GM18499 (cell line): ENCODE measurements at regions not wholly inside any gene's neighbourhood (a gene's known extent, or its start where the extent isn't known, plus 50 kb on each side); places are given as distances from the start of the nearest gene placed in this dataset.

Experiments used
- ATAC-seq: cut with Tn5 transposase; IDR thresholded peaks from one replicate; pipeline ENCODE4 v1.9.1; 2021; ENCODE audit warnings: moderate number of reproducible peaks; ENCODE audit not compliant: insufficient read depth, unreplicated experiment

DNA sequence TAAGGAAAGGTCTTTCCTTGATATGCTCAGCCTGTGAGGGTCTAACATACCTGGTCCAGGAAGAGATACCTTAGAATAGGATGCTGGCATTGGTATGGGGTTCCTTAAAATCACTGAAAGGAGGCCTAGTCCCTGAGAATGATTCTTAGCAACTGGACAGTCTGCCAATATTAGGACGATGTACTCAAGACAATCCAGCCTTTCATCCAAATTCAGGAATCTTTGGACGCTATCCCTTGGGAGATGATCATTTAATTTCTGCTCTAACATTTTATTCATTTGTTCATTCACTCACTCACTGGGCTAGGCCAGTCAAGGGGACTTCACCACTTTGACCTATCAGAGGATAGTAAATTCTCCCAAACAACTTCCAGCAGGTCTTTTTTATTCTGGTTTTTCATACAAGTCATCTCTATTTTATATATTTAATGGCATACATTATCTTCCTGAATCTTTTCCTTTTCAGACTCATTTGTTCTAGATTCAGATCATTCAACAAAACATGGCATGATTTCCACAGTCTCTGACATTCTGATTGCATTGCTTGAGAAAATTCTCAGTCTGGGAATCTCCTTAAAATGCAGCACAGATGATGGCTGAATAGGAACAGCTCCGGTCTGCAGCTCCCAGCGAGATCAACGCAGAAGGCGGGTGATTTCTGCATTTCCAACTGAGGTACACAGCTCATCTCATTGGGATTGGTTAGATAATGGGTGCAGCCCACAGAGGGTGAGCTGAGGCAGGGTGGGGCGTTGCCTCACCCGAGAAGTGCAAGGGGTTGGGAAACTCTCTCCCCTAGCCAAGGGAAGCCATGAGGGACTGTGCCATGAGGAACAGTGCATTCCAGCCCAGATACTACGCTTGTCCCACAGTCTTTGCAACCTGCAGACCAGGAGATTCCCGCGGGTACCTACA is 118.0 kb upstream of the PRICKLE1 start:
- no peak for ATAC-seq

DNA sequence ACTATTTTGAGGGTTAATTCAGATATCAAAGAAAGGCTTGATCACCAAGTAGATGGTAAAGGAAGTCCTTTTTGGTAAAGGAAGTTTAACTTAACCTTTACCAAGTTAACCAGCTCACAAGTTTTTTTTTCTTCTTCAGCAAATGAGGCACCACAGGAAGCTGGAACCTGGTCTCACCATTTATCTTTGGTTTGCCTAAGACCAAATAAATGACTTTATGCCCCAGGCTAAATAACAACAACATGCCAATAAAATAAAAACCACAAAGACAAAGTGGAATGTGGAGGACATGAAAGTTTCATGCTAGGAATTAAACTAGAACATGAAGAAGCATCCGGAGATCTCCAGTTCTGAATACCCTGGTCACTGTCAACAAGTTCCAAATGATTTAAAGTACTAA is 116.8 kb upstream of the PRICKLE1 start:
- ATAC-seq: no peak

DNA sequence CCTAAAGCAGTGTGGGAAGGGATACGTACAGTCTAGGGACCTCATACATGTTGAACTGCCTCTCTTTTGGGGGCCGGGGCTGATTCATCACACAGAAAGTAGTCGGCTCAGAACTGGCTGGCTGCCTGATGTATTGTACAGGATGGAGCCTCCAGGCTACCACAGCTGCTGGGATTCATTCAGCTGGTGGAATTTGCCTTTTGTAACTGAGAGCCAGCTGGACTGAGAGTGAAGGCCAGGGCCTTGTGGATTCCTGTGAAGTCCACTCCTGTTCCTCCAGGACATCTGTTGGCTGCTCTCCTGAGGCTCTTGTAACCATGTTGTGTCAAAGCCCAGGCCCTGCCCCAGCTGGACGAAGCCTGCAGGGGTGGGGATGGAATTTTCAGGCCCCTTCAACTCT is 116.3 kb upstream of the PRICKLE1 start:
- ATAC-seq: no peak

DNA sequence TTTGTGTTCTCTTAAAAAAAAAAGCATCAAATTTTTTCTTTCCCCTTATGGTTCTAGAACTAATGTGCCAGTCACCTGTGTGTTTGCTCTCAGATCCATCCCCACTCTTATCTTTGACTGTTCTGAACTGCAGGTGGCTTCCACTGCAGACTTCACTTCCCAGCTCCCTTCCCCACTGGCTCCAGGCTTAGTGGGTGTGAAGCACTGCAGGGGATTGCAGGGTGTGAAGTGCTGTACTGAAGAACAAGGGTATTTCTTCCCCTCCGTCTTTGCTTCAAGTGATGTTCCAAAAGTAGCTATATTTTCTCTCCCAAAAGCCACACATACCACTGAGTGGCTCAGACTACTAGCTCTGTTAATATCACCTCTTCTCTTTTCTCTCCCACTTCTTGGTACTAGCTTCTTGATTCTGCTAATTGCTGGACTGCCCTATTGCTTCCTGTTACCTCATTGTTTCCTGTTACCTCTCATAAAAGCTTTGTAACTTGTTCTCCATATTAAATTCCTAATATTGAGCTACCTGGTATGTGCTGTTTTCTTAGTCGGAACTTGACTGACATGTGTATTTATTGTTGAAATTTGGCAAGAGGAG is 115.4 kb upstream of the PRICKLE1 start:
- ATAC-seq: no peak

DNA sequence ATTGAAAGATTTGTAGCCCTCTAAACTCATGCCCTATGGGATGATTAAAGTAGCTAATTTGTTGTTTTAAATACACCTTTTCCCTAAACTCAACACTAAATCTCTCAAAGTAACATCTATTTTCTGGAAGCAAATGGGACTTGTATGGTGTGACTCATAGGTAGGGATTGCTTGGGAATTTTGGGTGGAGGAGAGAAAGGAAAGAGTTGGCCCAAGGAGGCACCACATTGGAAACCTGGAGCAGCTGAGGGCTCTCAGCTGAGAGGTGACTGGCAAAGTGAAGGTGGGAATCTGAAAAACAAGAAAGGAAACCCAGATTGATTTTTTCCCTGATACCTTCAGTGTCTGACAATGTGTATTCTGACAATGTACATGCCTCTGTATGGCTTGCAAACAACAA is 114.8 kb upstream of the PRICKLE1 start:
- no peak for ATAC-seq

DNA sequence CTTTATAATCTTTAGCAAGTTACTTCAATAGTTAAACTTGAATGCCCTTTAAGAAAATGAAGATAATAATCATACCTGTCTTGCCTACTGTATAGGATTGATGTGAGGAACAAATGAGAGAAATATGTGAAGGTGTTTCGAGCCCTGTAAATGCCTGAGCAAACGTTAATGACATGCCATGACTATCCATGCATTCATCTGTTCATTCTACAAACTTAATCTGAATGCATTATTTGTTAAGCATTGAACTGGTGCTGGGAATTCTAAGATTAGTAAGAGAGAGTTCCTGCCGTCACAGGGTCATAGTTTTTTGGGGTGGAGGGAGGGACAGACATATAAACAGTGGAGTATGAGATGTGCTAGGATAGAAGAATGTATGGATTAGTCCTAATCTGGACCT is 111.5 kb upstream of the PRICKLE1 start:
- no peak for ATAC-seq

DNA sequence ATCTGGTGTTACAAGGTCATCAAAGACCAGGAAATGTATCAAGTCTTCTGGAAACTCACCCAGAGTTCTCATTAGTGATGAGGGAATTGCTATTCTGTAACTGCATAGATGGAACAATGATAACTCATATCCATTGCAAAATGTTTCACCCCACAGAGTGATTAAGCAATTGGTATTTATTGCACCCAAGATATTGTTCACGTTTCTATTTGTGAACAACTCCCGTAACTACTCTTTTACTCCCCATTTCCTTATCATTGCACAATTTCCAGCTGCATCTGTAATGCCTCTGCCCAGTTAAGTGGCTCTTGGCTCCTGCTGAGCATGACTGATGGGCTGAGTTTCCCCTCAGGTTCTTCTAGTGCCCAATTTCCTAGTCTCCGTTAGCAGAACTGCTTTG is 108.7 kb upstream of the PRICKLE1 start:
- no peak for ATAC-seq

DNA sequence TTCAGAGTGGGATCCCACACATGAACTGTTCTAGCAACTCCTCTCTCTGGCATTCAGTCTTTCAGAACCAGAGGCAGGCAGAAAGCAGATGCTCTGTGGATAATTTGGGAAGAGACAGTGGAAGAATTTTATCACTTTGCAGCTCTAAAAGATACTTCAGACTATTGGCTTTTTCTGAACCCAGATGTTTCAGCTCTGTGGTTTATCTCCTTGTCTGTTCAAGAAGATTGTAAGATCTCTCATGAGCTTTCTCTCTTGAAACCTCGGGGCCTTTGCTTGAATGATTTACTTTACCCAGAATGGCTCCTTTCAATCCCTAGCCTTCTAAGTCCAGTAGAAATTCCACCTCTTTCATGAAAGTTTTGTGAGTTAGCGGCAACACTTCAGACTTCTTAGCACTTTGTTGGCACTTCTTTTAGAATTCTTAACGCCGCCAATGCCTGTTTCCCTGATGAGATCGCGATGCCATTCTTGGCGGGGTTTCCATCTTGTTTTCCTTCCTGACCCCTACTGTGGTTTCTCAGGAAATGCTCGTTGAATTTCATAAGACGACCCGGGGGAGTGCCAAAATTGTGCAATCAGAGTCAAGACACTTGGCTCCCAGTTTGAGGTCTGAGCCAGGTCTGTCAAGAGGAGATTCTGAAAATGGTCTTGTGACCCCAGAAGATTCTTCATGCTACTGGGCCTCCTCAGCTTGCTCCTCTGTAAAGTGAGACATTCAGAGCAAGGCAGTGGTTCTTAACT is 107.0 kb upstream of the PRICKLE1 start:
- ATAC-seq: no peak

DNA sequence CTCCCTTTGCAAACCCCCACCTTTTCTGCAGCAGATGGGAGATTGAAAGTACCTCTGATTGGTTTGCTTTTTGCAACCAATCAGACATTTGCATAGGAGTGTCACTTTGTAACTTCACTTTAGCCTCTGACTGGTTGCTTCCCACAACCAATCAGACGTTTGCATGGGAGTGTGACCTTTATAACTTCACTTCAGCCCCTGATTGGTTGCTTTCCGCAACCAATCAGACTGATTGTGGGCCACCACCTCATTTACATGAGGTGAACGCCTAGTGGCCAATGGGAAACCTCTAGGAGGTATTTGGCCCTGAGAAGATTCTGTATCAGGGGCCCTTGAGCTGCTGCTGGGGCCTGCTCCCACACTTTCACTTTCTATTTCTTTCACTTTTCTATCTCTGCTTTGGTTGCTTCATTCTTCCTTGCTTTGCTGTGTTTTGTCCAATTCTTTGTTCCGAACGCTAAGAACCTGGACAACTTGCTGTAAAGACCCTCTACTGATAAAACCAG is 106.0 kb upstream of the PRICKLE1 start:
- no peak for ATAC-seq

DNA sequence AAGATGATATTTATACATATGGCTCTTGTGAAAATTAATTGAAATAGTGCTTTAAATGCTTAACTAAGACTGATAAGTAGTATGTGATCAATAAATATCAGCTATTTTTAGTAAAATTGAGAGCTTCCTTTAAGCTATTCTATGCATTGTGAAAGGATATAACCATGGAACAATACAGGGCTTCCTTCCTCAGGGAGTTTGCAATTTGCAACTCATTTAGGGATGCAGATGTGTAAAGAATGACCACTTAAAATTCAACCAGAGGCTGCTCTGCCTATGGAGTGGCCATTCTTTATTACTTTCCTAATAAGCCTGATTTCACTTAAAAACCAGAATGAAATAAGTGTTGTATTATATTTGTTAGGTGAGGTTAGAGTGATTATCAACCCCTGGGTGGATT is 103.2 kb upstream of the PRICKLE1 start:
- ATAC-seq: no peak

DNA sequence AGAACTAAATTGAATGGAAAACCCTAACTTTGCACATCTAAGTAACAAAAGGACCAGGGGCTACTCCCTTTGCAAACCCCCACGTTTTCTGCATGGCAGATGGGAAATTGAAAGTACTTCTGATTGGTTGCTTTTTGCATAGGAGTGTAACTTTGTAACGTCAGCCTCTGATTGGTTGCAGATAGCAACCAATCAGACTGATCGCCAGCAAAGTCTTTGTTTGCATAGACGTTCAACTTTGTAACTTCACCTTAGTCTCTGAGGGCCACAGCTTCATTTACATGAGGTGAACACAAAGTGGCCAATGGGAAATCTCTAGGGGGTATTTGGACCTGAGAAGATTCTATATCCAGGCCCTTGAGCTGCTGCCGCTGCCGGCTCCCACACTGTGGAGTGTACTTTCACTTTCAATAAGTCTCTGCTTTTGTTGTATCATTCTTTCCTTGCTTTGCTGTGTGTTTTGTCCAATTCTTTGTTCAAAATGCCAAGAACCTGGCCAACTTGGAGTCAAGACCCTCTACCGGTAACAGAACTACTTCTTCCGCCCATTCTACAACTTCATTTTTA is 102.5 kb upstream of the PRICKLE1 start:
- no peak for ATAC-seq

DNA sequence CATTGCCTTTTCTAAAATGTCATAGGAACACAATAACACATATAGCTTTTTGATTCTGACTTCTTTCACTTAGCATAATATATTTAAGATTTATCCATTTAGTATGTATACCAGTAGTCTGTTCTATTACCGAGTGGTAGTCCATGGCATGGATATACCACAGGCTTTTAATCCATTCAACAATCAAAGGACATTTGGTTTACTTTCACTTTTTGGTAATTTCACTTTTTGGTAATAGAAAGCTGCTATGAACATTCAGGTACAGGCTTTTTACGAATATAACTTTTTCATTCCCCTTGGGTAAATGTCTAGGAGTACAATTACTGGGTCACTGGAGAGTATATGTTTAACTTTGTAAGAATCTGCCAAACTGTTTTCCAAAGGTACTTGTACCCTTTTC is 100.7 kb upstream of the PRICKLE1 start:
- ATAC-seq: no peak

DNA sequence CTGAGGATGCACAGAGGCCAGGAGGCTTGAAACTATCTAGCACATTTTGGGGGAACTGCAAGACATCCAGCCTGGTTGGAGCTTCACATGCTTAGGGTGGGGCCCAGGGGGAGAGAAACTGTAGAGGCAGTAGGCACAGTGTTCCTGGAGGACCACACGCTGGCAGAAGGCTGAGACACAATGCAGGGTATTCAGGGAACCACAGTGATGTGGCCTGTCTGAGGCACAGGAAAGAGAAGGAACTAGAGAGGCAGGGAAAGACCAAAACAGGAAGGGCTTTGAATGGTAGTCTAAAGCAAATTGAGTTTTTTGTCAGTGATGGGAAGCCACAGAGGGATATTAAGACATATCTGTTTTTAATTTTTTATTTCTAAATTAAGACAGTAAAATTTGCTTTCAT is 100.2 kb upstream of the PRICKLE1 start:
- ATAC-seq: no peak

DNA sequence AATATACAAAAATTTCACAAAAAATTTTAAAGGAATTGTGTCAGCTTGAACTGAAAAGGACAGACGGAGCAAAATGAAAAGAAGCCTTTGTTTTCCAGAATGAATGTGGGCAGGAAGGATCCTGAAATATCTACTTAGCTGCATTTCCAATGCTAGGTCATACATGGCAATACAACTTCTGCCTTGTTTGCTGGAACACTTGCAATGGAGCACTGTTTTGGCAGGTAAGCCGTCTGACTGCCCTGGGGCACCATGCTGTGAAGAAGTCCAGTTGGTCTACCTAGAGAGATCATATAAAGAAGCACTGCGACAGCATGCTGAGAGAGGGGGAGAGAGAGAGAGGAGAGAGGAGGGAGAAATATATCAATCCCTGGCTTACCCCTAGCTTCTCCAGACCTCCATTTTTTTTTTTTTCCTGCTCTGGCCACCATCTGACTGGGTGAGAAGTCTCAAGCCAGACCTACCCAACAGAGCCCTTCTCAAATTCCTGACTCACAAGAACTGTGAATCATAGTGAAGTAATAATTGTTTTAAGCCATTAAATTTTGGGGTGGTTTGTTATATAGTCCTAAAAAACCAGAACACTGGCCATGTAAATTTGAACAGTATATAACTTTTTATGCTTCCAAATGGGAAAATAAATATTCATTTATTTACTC is 97.1 kb upstream of the PRICKLE1 start:
- no peak for ATAC-seq

DNA sequence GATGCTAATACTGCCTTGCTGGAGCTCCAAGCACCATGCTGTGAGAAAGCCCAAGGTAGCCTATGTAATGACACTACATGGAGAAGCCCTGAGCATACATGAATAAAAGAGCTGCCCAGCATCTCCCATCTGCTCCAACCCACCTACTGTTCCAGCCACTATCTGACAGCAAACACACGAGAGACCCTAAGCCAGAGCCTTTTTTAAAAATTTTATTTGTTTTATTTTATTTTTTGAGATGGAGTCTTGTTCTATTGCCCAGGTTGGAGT is 95.2 kb upstream of the PRICKLE1 start:
- ATAC-seq: no peak

DNA sequence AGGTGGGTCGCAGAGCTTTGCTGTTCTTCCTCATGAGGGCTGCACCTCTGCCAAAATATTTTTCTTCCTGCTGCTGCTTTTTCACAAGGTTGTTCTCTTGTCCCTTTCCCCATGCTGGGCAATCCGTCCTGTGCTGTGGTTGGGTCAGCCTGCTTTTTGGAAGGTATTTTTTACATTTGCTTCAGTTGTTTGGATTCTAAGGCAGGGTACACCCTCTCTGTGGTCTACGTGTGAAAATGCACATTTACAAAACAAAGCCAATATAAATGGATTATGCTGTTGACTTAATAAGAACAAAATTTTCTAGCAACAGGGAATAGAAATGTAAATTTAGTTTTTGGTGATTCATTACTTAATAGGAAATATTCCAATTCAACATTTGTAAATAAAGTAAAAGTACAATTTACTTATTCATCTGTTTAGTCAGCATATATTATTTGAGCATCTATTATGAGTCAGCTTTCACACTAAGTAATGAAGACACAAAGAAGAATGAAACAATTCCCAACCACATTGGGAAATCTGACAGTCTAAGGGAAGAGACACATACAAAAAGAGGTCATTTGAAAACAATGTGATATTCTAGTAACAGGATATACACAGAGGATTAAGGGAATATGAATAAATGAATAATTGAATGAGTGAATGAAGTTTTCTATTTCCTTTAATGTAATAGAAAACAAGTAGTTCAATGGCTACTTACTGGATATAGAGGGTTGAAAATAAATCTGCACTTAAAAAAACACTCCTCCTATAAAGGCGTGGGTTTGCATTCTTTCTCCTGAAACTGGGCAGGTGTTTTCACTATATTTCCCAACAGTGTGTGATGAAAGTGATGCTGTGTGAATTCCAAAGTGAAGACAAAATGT is 94.6 kb upstream of the PRICKLE1 start:
- no peak for ATAC-seq

DNA sequence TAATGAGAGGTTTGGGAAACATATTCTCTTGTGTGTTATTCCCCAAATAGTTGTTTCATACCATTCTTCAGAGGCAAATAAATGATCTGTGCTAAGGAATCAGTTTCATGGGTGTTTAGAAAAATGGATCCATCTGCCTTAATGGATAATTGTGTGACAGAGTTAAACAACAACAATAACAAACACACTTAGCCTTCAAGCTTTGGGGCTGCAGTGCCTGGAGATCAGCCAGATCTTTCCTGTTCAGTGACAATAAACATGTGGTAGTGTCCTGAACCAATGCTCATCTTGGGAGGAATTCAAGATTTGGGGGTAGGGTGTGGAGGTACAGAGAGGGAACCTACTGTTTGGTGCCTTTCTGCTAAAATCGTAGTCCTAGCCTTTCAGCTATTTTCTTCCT is 93.7 kb upstream of the PRICKLE1 start:
- no peak for ATAC-seq

DNA sequence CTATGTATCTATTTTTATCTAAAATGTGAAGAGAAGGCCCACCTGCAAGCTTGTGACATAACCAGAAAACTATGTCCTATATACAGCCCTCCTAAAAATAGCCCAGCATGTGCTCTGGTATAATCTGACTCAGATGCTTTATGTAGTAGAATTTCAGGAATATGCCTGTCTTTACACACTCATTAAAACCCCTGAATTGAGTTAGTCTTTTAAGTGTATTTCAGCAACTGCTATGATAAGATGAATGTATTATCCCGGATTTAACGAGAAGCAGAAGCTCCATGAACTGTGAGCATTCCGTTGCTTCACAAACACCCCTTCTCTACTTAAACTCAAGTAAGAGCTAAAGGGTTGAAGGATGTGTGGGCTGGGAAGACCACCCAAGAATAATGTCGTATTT is 89.9 kb upstream of the PRICKLE1 start:
- no peak for ATAC-seq

DNA sequence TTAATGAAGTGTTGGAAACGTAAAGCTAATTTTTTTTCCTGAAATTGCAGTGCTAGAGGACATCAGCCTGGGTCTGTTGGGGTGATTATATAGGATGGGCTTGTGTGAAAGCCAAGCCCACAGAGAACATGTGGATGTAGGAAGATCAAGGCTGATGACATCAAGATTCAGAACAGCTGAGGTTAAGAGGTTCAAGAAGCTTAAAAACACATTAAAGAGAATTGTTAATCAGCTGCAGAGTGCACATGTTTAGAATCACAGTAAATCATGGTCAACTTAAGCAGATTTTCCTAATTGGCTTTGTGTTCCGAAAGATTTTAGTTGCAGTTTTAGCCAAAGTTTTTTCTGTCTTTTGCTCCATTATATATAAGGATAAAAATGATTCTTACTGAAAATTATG is 87.9 kb upstream of the PRICKLE1 start:
- ATAC-seq: no peak

DNA sequence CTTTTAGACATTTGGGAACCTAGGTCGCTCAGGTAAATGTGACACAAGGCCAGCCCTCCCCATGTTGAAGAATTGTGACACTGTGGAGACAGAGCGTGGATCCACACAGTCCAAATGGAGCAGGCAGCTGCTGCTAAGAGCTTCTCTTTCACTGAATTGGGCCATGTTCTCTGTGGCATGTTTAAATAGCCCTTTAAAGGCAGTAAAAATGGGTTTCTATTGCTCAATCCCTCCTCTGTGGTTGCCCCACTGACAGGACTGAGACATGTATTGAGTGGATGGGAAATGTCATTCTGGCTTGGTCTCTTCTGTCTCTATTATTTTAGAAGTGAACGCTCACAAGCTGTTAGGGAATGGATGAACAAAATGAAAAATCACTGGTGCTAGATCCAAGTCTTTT is 84.0 kb upstream of the PRICKLE1 start:
- no peak for ATAC-seq
